22Rv1 (cell line): ENCODE measurements at regions not wholly inside any gene's neighbourhood (a gene's known extent, or its start where the extent isn't known, plus 50 kb on each side); places are given as distances from the start of the nearest gene placed in this dataset.

ENCODE experiments used
- H3K27ac ChIP-seq: fragments of 450-650 bp; 2 replicates; pipeline ENCODE4 v1.5.1; 2017
- CTCF ChIP-seq: fragments of 450-650 bp; IDR thresholded peaks from 2 replicates; pipeline ENCODE4 v1.5.1; 2017; ENCODE audit warnings: mild to moderate bottlenecking
- ZFX ChIP-seq: fragments of 450-650 bp; IDR thresholded peaks from 2 replicates; pipeline ENCODE4 v1.6.1; 2017; ENCODE audit warnings: antibody characterized with exemption, borderline replicate concordance

- no peak for TF ChIP-seq ZFX
- no peak for TF ChIP-seq CTCF
- no peak overlapping the region for H3K27ac ChIP-seq
Observed at GRCh38 chr2:167471734-167472133, 583.5 kb downstream of the XIRP2 start.

- TF ChIP-seq CTCF (no peak), ZFX (no peak)
Observed at GRCh38 chr2:167471332-167471731, 583.1 kb downstream of the XIRP2 start.

GRCh38 chr2:167462379-167462778 is 574.1 kb downstream of the XIRP2 start:
- TF ChIP-seq ZFX (no peak), CTCF (no peak)
- H3K27ac ChIP-seq = no peak overlapping the region

More at GRCh38 chr2:167471332-167471731, 583.1 kb downstream of the XIRP2 start:
- no peak overlapping the region for H3K27ac ChIP-seq

GRCh38 chr2:167454036-167454435 is 565.8 kb downstream of the XIRP2 start:
- H3K27ac ChIP-seq = no peak overlapping the region
- TF ChIP-seq ZFX (no peak), CTCF (no peak)

- no peak for TF ChIP-seq ZFX
- TF ChIP-seq CTCF = no peak
- H3K27ac ChIP-seq = no peak overlapping the region
Observed at GRCh38 chr2:167451496-167452289, 563.4 kb downstream of the XIRP2 start.

GRCh38 chr2:167450364-167450763 is 562.1 kb downstream of the XIRP2 start:
- TF ChIP-seq CTCF (no peak), ZFX (no peak)
- no peak overlapping the region for H3K27ac ChIP-seq

GRCh38 chr2:167440382-167440781 is 552.1 kb downstream of the XIRP2 start:
- no peak for TF ChIP-seq CTCF
- TF ChIP-seq ZFX = no peak
- no peak overlapping the region for H3K27ac ChIP-seq
